SU-DHL-6 (cell line): ENCODE measurements at regions not wholly inside any gene's neighbourhood (a gene's known extent, or its start where the extent isn't known, plus 50 kb on each side); places are given as distances from the start of the nearest gene placed in this dataset.
"Not testable (repeated sequence)": the region's sequence is repeated elsewhere in the genome, so short reads cannot be mapped to it uniquely, and the experiment has no call there.

ENCODE experiments used
- H2AFZ ChIP-seq: fragments of 200-600 bp; sonication (generic); 2 replicates; pipeline ENCODE4 v1.6.1; 2014; ENCODE audit warnings: low read depth, mild to moderate bottlenecking, moderate library complexity, mixed read lengths, antibody characterized with exemption, low read length; ENCODE audit not compliant: severe bottlenecking
- H3F3A ChIP-seq: fragments of 200-600 bp; shearing (Covaris generic); 2 replicates; pipeline ENCODE4 v1.6.0; 2016; ENCODE audit warnings: antibody characterized with exemption, mild to moderate bottlenecking; ENCODE audit not compliant: insufficient read depth
- H3K27ac ChIP-seq: fragments of 200-600 bp; sonication (generic); 2 replicates; pipeline ENCODE4 v1.5.1; 2016; ENCODE audit warnings: low read depth, mild to moderate bottlenecking, low read length, moderate library complexity, mixed read lengths
- H3K27me3 ChIP-seq: fragments of 200-600 bp; sonication (generic), shearing (Covaris generic); 2 replicates; pipeline ENCODE4 v1.6.0; 2014; ENCODE audit warnings: mild to moderate bottlenecking, low read length
- H3K36me3 ChIP-seq: fragments of 200-600 bp; sonication (generic); 2 replicates; pipeline ENCODE4 v1.6.1; 2014; ENCODE audit warnings: mild to moderate bottlenecking, low read length, mixed read lengths
- H3K4me2 ChIP-seq: fragments of 300-600, 200-600 bp; shearing (Covaris generic), sonication (generic); 2 replicates; pipeline ENCODE4 v1.6.0; 2014; ENCODE audit warnings: low read length, low read depth, mild to moderate bottlenecking; ENCODE audit not compliant: poor library complexity, severe bottlenecking
- H3K4me3 ChIP-seq: fragments of 200-600 bp; sonication (generic); 2 replicates; pipeline ENCODE4 v1.5.1; 2014; ENCODE audit warnings: antibody characterized with exemption, low read length, mild to moderate bottlenecking, mixed read lengths; ENCODE audit not compliant: insufficient read depth, poor library complexity, severe bottlenecking
- H3K79me2 ChIP-seq: fragments of 200-600 bp; sonication (generic); 2 replicates; pipeline ENCODE4 v1.6.1; 2014; ENCODE audit warnings: mild to moderate bottlenecking, low read length, moderate library complexity; ENCODE audit not compliant: insufficient read depth
- H3K9ac ChIP-seq: fragments of 200-600 bp; sonication (generic); 2 replicates; pipeline ENCODE4 v1.7.0; 2014; ENCODE audit warnings: mild to moderate bottlenecking, low read length
- H3K9me2 ChIP-seq: fragments of 200-600 bp; sonication (generic); replicated peaks from 2 replicates; pipeline ENCODE4 v1.6.1; 2014; ENCODE audit warnings: low read length; ENCODE audit not compliant: insufficient read depth
- H3K9me3 ChIP-seq: fragments of 200-600 bp; sonication (generic); 2 replicates; pipeline ENCODE4 v1.6.1; 2014; ENCODE audit warnings: low read length, mixed read lengths; ENCODE audit not compliant: insufficient read depth
- H4K20me1 ChIP-seq: fragments of 200-600 bp; sonication (generic); 2 replicates; pipeline ENCODE4 v1.6.1; 2014; ENCODE audit warnings: low read depth, mild to moderate bottlenecking, antibody characterized with exemption, low read length, moderate library complexity, mixed read lengths
- CTCF ChIP-seq: fragments of 200-600 bp; sonication (generic); IDR thresholded peaks from one replicate; pipeline ENCODE4 v1.5.1; 2017; ENCODE audit warnings: antibody characterized with exemption, mild to moderate bottlenecking, low read length, moderate library complexity; ENCODE audit not compliant: insufficient read depth, poor library complexity, severe bottlenecking
- EZH2phosphoT487 ChIP-seq: fragments of 200-600 bp; sonication (generic), shearing (Covaris generic); conservative IDR thresholded peaks from 2 replicates; pipeline ENCODE4 v1.6.1; 2018; ENCODE audit warnings: mild to moderate bottlenecking, antibody characterized with exemption, low read length, moderate library complexity, mixed read lengths

GRCh38 chrX:85698921-85699320, 319.5 kb upstream of the POF1B start:
- H3K9me2 ChIP-seq: no peaks in the 10 kb centered on the region
- no peaks in the 10 kb centered on the region for H4K20me1 ChIP-seq
- no peak overlapping the region for H3K27ac ChIP-seq
- H3K9me3 ChIP-seq: no peaks in the 10 kb centered on the region
- H3K4me3 ChIP-seq: no peak overlapping the region
- H3K27me3 ChIP-seq: no peaks in the 10 kb centered on the region
- no peaks in the 10 kb centered on the region for H3K79me2 ChIP-seq
- no peak overlapping the region for H3K4me2 ChIP-seq
- H3K36me3 ChIP-seq: no peaks in the 10 kb centered on the region
- no peak for TF ChIP-seq CTCF
- TF ChIP-seq EZH2phosphoT487: no peak
- H3K9ac ChIP-seq: no peak overlapping the region
- H2AFZ ChIP-seq: no peak overlapping the region
- no peaks in the 10 kb centered on the region for H3F3A ChIP-seq

GRCh38 chrX:85685843-85686242, 306.4 kb upstream of the POF1B start:
- Histone ChIP-seq H3K27ac (no peak overlapping the region), H3K27me3 (no peaks in the 10 kb centered on the region), H3K9me3 (no peaks in the 10 kb centered on the region), H3K4me3 (no peak overlapping the region), H3K4me2 (no peak overlapping the region), H3F3A (no peaks in the 10 kb centered on the region), H4K20me1 (no peaks in the 10 kb centered on the region), H3K9ac (no peak overlapping the region), H3K9me2 (no peaks in the 10 kb centered on the region), H2AFZ (no peak overlapping the region), H3K36me3 (no peaks in the 10 kb centered on the region), H3K79me2 (no peaks in the 10 kb centered on the region)
- TF ChIP-seq CTCF (no peak), EZH2phosphoT487 (no peak)

- no peak overlapping the region for H3K4me2 ChIP-seq
- H2AFZ ChIP-seq: no peak overlapping the region
- no peaks in the 10 kb centered on the region for H4K20me1 ChIP-seq
- no peaks in the 10 kb centered on the region for H3K9me2 ChIP-seq
- H3K9me3 ChIP-seq: no peaks in the 10 kb centered on the region
- H3K79me2 ChIP-seq: no peaks in the 10 kb centered on the region
- no peak overlapping the region for H3K27ac ChIP-seq
- TF ChIP-seq CTCF: no peak
- no peak for TF ChIP-seq EZH2phosphoT487
- H3K27me3 ChIP-seq: no peaks in the 10 kb centered on the region
- H3K36me3 ChIP-seq: no peaks in the 10 kb centered on the region
- H3K4me3 ChIP-seq: no peak overlapping the region
- H3F3A ChIP-seq: no peaks in the 10 kb centered on the region
- no peak overlapping the region for H3K9ac ChIP-seq
Observed at GRCh38 chrX:85666471-85666870, 287.0 kb upstream of the POF1B start.

- not testable (repeated sequence) for H3K9me3 ChIP-seq, H4K20me1 ChIP-seq, H3K4me2 ChIP-seq, H2AFZ ChIP-seq, H3K27me3 ChIP-seq, H3K36me3 ChIP-seq, H3K79me2 ChIP-seq, H3K9ac ChIP-seq, H3K27ac ChIP-seq, H3K9me2 ChIP-seq, H3K4me3 ChIP-seq, H3F3A ChIP-seq
Observed at GRCh38 chrX:85663970-85664369, 284.5 kb upstream of the POF1B start.
